Thyroid gland (tissue), 4 donors: ENCODE measurements at regions not wholly inside any gene's neighbourhood (a gene's known extent, or its start where the extent isn't known, plus 50 kb on each side); places are given as distances from the start of the nearest gene placed in this dataset.

ENCODE experiments used
- DNase-seq, 2 donors: peaks; one replicate each; pipeline ENCODE4 v3.0.0-alpha.2; 2019
- H3K27ac ChIP-seq, 3 donors: fragments of 200-600 bp; sonication (generic); 1 replicate in 2 of 3; 2 replicates in 1 of 3; pipeline ENCODE4 v1.5.1; 2016 to 2019; ENCODE audit warnings: mild to moderate bottlenecking in 1 of 3, moderate library complexity in 1 of 3
- H3K27me3 ChIP-seq: fragments of 200-600 bp; sonication (generic); one replicate; pipeline ENCODE4 v1.5.1; 2019
- H3K36me3 ChIP-seq, 2 donors: fragments of 200-600 bp; sonication (generic); one replicate each; pipeline ENCODE4 v1.5.1; 2016 to 2019
- H3K4me1 ChIP-seq, 2 donors: fragments of 200-600 bp; sonication (generic); one replicate each; pipeline ENCODE4 v1.5.1; 2017 to 2019
- H3K4me3 ChIP-seq, 3 donors: fragments of 200-600 bp; sonication (generic); replicated peaks in 1 of 3; 1 replicate in 2 of 3; 2 replicates in 1 of 3; pipeline ENCODE4 v1.5.1; 2016; ENCODE audit warnings: mild to moderate bottlenecking in 1 of 3
- H3K9me3 ChIP-seq: fragments of 200-600 bp; sonication (generic); one replicate; pipeline ENCODE4 v1.5.1; 2017
- CTCF ChIP-seq, 6 experiments: fragments of 200-600 bp in 3 of 6; fragments of 450-650 bp in 3 of 6; sonication (generic) in 3 of 6; IDR thresholded peaks; one replicate each; pipeline ENCODE4 v1.5.1; 2016 to 2019; ENCODE audit warnings: antibody characterized with exemption in 6 of 6, mild to moderate bottlenecking in 2 of 6, inconsistent platforms in 1 of 6, moderate library complexity in 1 of 6
- POLR2A ChIP-seq, 2 donors: fragments of 450-650 bp; IDR thresholded peaks; one replicate each; pipeline ENCODE4 v1.6.1; 2017; ENCODE audit warnings: antibody characterized with exemption in 2 of 2, mild to moderate bottlenecking in 2 of 2, moderate library complexity in 1 of 2
- WGBS, 2 donors: methylation state at CpG; one replicate each; pipeline ENCODE4 v1.1.5; 2017; 5-methylcytosine and 5-hydroxymethylcytosine counted together
- intact Hi-C: fragments of 100-400 bp; cut with DNase I; formaldehyde crosslinking; loops from one replicate; pipeline ENCODE4 v1.15.1; 2023

GRCh38 chr5:173729079-173729765, 112.8 kb upstream of the BOD1 start:
- no peaks in the 10 kb centered on the region for H3K9me3 ChIP-seq
- DNase-seq: peak; percentile 90 to 93
- H3K27ac ChIP-seq: peak overlapping the region; percentile 80 to 89 (median 82)
- H3K27me3 ChIP-seq: no peaks in the 10 kb centered on the region
- intact Hi-C loops: no loop called here
- peaks cover 19 to 20% of the 10 kb centered on the region in 2 donors for H3K4me1 ChIP-seq
- WGBS, 2 donors: 29 to 45% methylated on average over 10 of the region's 10 CpGs
- TF ChIP-seq CTCF (IDR thresholded peaks at IDR 0.05) (no peak), POLR2A (IDR thresholded peaks at IDR 0.05) (peak in 1 of 2 donors; percentile 48)
- H3K36me3 ChIP-seq: no peaks in the 10 kb centered on the region
- no peak overlapping the region for H3K4me3 ChIP-seq

GRCh38 chr5:173730632-173731298, 114.3 kb upstream of the BOD1 start:
- no peak overlapping the region for H3K4me3 ChIP-seq
- H3K9me3 ChIP-seq: no peaks in the 10 kb centered on the region
- no peak for TF ChIP-seq CTCF (IDR thresholded peaks at IDR 0.05)
- TF ChIP-seq POLR2A (IDR thresholded peaks at IDR 0.05): no peak
- no peaks in the 10 kb centered on the region for H3K27me3 ChIP-seq
- no peaks in the 10 kb centered on the region for H3K36me3 ChIP-seq
- no peak for DNase-seq
- H3K27ac ChIP-seq: no peak overlapping the region
- H3K4me1 ChIP-seq: peaks cover 19 to 20% of the 10 kb centered on the region in 2 donors
- intact Hi-C loops: no loop called here
- 94 to 96% methylated on average over 14 of the region's 14 CpGs for WGBS, 2 donors

GRCh38 chr5:173733021-173733420, 116.6 kb upstream of the BOD1 start:
- H3K4me3 ChIP-seq: no peak overlapping the region
- peaks cover 17 to 20% of the 10 kb centered on the region in 2 donors for H3K4me1 ChIP-seq
- H3K27me3 ChIP-seq: no peaks in the 10 kb centered on the region
- no peaks in the 10 kb centered on the region for H3K9me3 ChIP-seq
- no peak overlapping the region for H3K27ac ChIP-seq
- TF ChIP-seq POLR2A (IDR thresholded peaks at IDR 0.05): no peak
- TF ChIP-seq CTCF (IDR thresholded peaks at IDR 0.05): no peak
- intact Hi-C loops: no loop called here
- no peaks in the 10 kb centered on the region for H3K36me3 ChIP-seq
- no peak for DNase-seq
- 81 to 82% methylated on average over 5 of the region's 5 CpGs for whole genome bisulfite sequencing, 2 donors

GRCh38 chr5:173733425-173733824, 117.0 kb upstream of the BOD1 start:
- DNase-seq: no peak
- Histone ChIP-seq H3K27ac (no peak overlapping the region), H3K4me3 (no peak overlapping the region), H3K4me1 (peaks cover 13 to 16% of the 10 kb centered on the region in 2 donors), H3K36me3 (no peaks in the 10 kb centered on the region), H3K9me3 (no peaks in the 10 kb centered on the region), H3K27me3 (no peaks in the 10 kb centered on the region)
- intact Hi-C loops: no loop called here
- TF ChIP-seq POLR2A (IDR thresholded peaks at IDR 0.05) (no peak), CTCF (IDR thresholded peaks at IDR 0.05) (no peak)
- 76 to 88% methylated on average over 9 of the region's 9 CpGs for WGBS, 2 donors

- intact Hi-C loops: no loop called here
These were observed 117.5 kb upstream of the BOD1 start for GRCh38 chr5:173733831-173734501.

More at GRCh38 chr5:173733831-173734501, 117.5 kb upstream of the BOD1 start:
- no peak for DNase-seq
- H3K27me3 ChIP-seq: no peaks in the 10 kb centered on the region
- H3K9me3 ChIP-seq: no peaks in the 10 kb centered on the region
- no peak overlapping the region for H3K4me3 ChIP-seq
- WGBS, 2 donors: 83 to 87% methylated on average over 17 to 18 of the region's 18 CpGs
- no peak for TF ChIP-seq POLR2A (IDR thresholded peaks at IDR 0.05)
- no peak for TF ChIP-seq CTCF (IDR thresholded peaks at IDR 0.05)
- no peak overlapping the region for H3K27ac ChIP-seq
- H3K36me3 ChIP-seq: no peaks in the 10 kb centered on the region
- H3K4me1 ChIP-seq: peaks cover 8 to 11% of the 10 kb centered on the region in 2 donors
